GM12878 (cell line): ENCODE measurements at regions not wholly inside any gene's neighbourhood (a gene's known extent, or its start where the extent isn't known, plus 50 kb on each side); places are given as distances from the start of the nearest gene placed in this dataset.

Experiments
- ATAC-seq: fragments of 200-7000 bp; cut with Tn5 transposase; 3 replicates; pipeline ENCODE4 v1.9.1; 2020; ENCODE audit warnings: mild to moderate bottlenecking, moderate library complexity
- BruUV-seq: library from RNA; stranded (reverse); fragments of 400-500 nt; replicated peaks from 2 replicates; lab custom pipeline; 2021; lab: Mats Ljungman, UMichigan
- CTCF ChIA-PET: fragments of 300-600 bp; sonication (Branson Sonifier 250); formaldehyde crosslinking; extraction: SDS; loops from one replicate; lab custom pipeline; 2021; ENCODE audit warnings: inconsistent platforms; lab: Yijun Ruan, JAX
- POLR2A ChIA-PET: fragments of 350-600 bp; formaldehyde crosslinking; extraction: SDS; loops from one replicate; lab custom pipeline; 2021; ENCODE audit warnings: inconsistent platforms; lab: Charles Lee
- RAD21 ChIA-PET: fragments of 300-600 bp; sonication (Branson Sonifier 250); formaldehyde crosslinking; loops from one replicate; lab custom pipeline; 2023; ENCODE audit warnings: antibody characterized with exemption; ENCODE audit not compliant: unreplicated experiment; lab: Charles Lee
- SMC1A ChIA-PET: fragments of 300-600 bp; sonication (Branson Sonifier 250); formaldehyde crosslinking; loops from one replicate; lab custom pipeline; 2023; ENCODE audit not compliant: unreplicated experiment, uncharacterized antibody; lab: Charles Lee
- DNase-seq: peaks from one replicate; pipeline ENCODE4 v3.0.0-alpha.2; 2011; ENCODE audit warnings: low read depth, low spot score
- FAIRE-seq: peaks from 3 replicates; lab custom pipeline; 2011; peaks lifted over from hg19 to GRCh38; lab: Jason Lieb, UNC
- H2AFZ ChIP-seq: 2 replicates; pipeline ENCODE4 v1.6.0; 2011; ENCODE audit warnings: low read depth, low read length, control low read depth; ENCODE audit not compliant: control insufficient read depth
- H3K27ac ChIP-seq: 2 replicates; pipeline ENCODE4 v1.5.1; 2011; ENCODE audit warnings: control low read depth; ENCODE audit not compliant: control insufficient read depth, insufficient read depth
- H3K27me3 ChIP-seq, 2 experiments: replicated peaks in 1 of 2; 2 replicates each; pipeline versions ENCODE4 v1.6.0 to v1.6.1; 2011; ENCODE audit warnings: low read length in 1 of 2; ENCODE audit not compliant: control insufficient read depth in 2 of 2, insufficient read depth in 2 of 2
- H3K36me3 ChIP-seq, 2 experiments: 2 replicates each; pipeline ENCODE4 v1.5.1; 2011; ENCODE audit warnings: low read length in 1 of 2; ENCODE audit not compliant: control insufficient read depth in 2 of 2, insufficient read depth in 2 of 2
- H3K4me1 ChIP-seq: 2 replicates; pipeline ENCODE4 v1.6.1; 2011; ENCODE audit warnings: mild to moderate bottlenecking, low read length, moderate library complexity, mixed read lengths; ENCODE audit not compliant: control insufficient read depth, insufficient read depth
- H3K4me2 ChIP-seq: 2 replicates; pipeline ENCODE4 v1.6.0; 2011; ENCODE audit warnings: control low read depth; ENCODE audit not compliant: control insufficient read depth, insufficient read depth
- H3K4me3 ChIP-seq: fragments of 200-600 bp; sonication (generic); 2 replicates; pipeline ENCODE4 v1.5.1; 2016
- H3K79me2 ChIP-seq: 2 replicates; pipeline ENCODE4 v1.6.0; 2011; ENCODE audit warnings: low read length; ENCODE audit not compliant: control insufficient read depth, insufficient read depth
- H3K9ac ChIP-seq: 2 replicates; pipeline ENCODE4 v1.8.0; 2011; ENCODE audit warnings: low read length, control low read depth, mixed read lengths; ENCODE audit not compliant: control insufficient read depth, insufficient read depth
- H3K9me3 ChIP-seq: replicated peaks from 3 replicates; pipeline ENCODE4 v1.5.1; 2011; ENCODE audit warnings: mild to moderate bottlenecking, low read length; ENCODE audit not compliant: control insufficient read depth, insufficient read depth
- H4K20me1 ChIP-seq: 2 replicates; pipeline ENCODE4 v1.6.0; 2011; ENCODE audit not compliant: control insufficient read depth, insufficient read depth
- CREM ChIP-seq: IDR thresholded peaks from 2 replicates; pipeline ENCODE4 v1.6.1; 2014; ENCODE audit warnings: antibody characterized with exemption, low read depth
- MEF2B ChIP-seq: fragments of 450-650 bp; IDR thresholded peaks from 2 replicates; pipeline ENCODE4 v1.6.1; 2018; ENCODE audit warnings: mild to moderate bottlenecking, moderate library complexity; ENCODE audit not compliant: partially characterized antibody, poor library complexity, severe bottlenecking
- NFYA ChIP-seq: IDR thresholded peaks from 2 replicates; pipeline ENCODE4 v1.6.1; 2011; ENCODE audit warnings: low read depth, mild to moderate bottlenecking, low read length, improper control_type of control experiment, borderline replicate concordance
- SP1 ChIP-seq: IDR thresholded peaks from one replicate; pipeline ENCODE4 v1.6.1; 2011; ENCODE audit warnings: low read depth, low read length
- ZNF207 ChIP-seq: fragments of 450-650 bp; IDR thresholded peaks from 2 replicates; pipeline ENCODE4 v1.6.1; 2014; ENCODE audit warnings: antibody characterized with exemption, mild to moderate bottlenecking, borderline replicate concordance
- WGBS: methylation state at CpG from one replicate; pipeline ENCODE4 v1.1.6; 2016; ENCODE audit warnings: low lambda C conversion rate; ENCODE audit not compliant: insufficient replicate concordance, insufficient coverage; ENCODE audit errors: missing lambda C conversion rate; 5-methylcytosine and 5-hydroxymethylcytosine counted together
- in situ Hi-C: fragments of 300-500 bp; cut with MboI; formaldehyde crosslinking; loops from 9 replicates; pipeline ENCODE4 v1.14.3; 2018; ENCODE audit warnings: mixed read lengths
- intact Hi-C: fragments of 100-400 bp; cut with micrococcal nuclease; formaldehyde crosslinking; loops from one replicate; pipeline ENCODE4 v1.14.2; 2022; ENCODE audit not compliant: unreplicated experiment
- TF ChIP-seq, protein P1 (sequence below): fragments of 450-650 bp; IDR thresholded peaks from 2 replicates; pipeline ENCODE4 v1.6.1; 2018; ENCODE audit warnings: borderline replicate concordance, mild to moderate bottlenecking; ENCODE audit not compliant: partially characterized antibody

DNA sequence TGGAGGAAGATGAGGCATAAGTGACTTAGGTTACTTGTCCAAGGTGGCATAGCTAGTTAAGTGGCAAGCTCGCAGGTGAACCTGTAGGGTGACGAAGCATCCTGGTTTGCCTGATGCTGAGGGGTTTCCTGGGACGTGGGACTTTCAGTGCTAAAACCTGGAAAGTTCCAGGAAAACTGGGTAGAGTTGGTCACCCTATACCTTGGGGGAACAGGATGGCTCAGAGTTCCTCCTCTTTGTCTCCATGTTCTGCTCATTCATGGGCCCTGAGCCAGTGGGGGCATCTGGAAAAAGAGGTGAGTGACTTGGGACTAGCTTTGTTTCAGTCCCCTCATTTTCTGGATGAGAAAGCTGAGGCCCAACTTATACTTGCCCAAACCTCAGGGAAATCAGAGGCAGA, 268.0 kb upstream of the N4BP1 start:
- DNase-seq (no peak), ATAC-seq (no peak), FAIRE-seq (no peak)
- ChIA-PET CTCF (no interaction called here), POLR2A (no interaction called here), SMC1A (interaction anchor here (1.1 kb wide), 1 partner anchor 41 kb away, joined by 3 read pairs; no protein-coding TSS in a partner anchor), RAD21 (no interaction called here)
- 0% methylated on average over 3 of the region's 3 CpGs for WGBS
- intact Hi-C loops, result no loop called here
- Histone ChIP-seq H3K27ac (no peak overlapping the region), H3K4me2 (no peak overlapping the region), H3K27me3 (no peaks in the 10 kb centered on the region), H3K4me3 (no peak overlapping the region), H4K20me1 (no peaks in the 10 kb centered on the region), H3K36me3 (no peaks in the 10 kb centered on the region), H3K9me3 (no peaks in the 10 kb centered on the region), H3K79me2 (no peaks in the 10 kb centered on the region), H3K4me1 (no peaks in the 10 kb centered on the region), H3K9ac (no peak overlapping the region), H2AFZ (no peak overlapping the region)
- no TSS peak for BruUV-seq
- TF ChIP-seq, protein P1, sequence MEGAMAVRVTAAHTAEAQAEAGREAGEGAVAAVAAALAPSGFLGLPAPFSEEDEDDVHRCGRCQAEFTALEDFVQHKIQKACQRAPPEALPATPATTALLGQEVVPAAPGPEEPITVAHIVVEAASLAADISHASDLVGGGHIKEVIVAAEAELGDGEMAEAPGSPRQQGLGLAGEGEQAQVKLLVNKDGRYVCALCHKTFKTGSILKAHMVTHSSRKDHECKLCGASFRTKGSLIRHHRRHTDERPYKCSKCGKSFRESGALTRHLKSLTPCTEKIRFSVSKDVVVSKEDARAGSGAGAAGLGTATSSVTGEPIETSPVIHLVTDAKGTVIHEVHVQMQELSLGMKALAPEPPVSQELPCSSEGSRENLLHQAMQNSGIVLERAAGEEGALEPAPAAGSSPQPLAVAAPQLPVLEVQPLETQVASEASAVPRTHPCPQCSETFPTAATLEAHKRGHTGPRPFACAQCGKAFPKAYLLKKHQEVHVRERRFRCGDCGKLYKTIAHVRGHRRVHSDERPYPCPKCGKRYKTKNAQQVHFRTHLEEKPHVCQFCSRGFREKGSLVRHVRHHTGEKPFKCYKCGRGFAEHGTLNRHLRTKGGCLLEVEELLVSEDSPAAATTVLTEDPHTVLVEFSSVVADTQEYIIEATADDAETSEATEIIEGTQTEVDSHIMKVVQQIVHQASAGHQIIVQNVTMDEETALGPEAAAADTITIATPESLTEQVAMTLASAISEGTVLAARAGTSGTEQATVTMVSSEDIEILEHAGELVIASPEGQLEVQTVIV, result no peak
- TF ChIP-seq ZNF207, result no peak
- TF ChIP-seq SP1, result no peak
- no peak for TF ChIP-seq NFYA
- no peak for TF ChIP-seq CREM
- no peak for TF ChIP-seq MEF2B
- in situ Hi-C loops, result no loop called here
